GM04504 (cell line): ENCODE measurements at regions not wholly inside any gene's neighbourhood (a gene's known extent, or its start where the extent isn't known, plus 50 kb on each side); places are given as distances from the start of the nearest gene placed in this dataset.
A peak's percentile ranks its signal among the peaks of the same experiment; 100 is the strongest.
"Not testable (repeated sequence)": the region's sequence is repeated elsewhere in the genome, so short reads cannot be mapped to it uniquely, and the experiment has no call there.

Experiments
- DNase-seq: peaks from one replicate; pipeline ENCODE4 v3.0.0-alpha.2; 2012; ENCODE audit warnings: low read depth

GRCh38 chr7:29649876-29650275 is 86.2 kb downstream of the PRR15 start:
- no peak for DNase-seq

GRCh38 chr7:29651477-29651876 is 87.8 kb downstream of the PRR15 start:
- DNase-seq: no peak

- DNase-seq: no peak
Observed at GRCh38 chr7:29652556-29652955, 88.9 kb downstream of the PRR15 start.

GRCh38 chr7:29654340-29654739 is 90.7 kb downstream of the PRR15 start:
- not testable (repeated sequence) for DNase-seq

GRCh38 chr7:29657288-29657687 is 93.7 kb downstream of the PRR15 start:
- no peak for DNase-seq

GRCh38 chr7:29657856-29658255 is 94.2 kb downstream of the PRR15 start:
- no peak for DNase-seq

GRCh38 chr7:29659213-29659612 is 95.6 kb downstream of the PRR15 start:
- DNase-seq: not testable (repeated sequence)

- DNase-seq: not testable (repeated sequence)
Observed at GRCh38 chr7:29662899-29663298, 99.3 kb downstream of the PRR15 start.

- not testable (repeated sequence) for DNase-seq
Observed at GRCh38 chr7:29664999-29665398, 101.4 kb downstream of the PRR15 start.

- DNase-seq: not testable (repeated sequence)
Observed at GRCh38 chr7:29667096-29667669, 103.5 kb downstream of the PRR15 start.

GRCh38 chr7:29671286-29671685 is 107.7 kb downstream of the PRR15 start:
- not testable (repeated sequence) for DNase-seq

GRCh38 chr7:29673635-29674034 is 110.0 kb downstream of the PRR15 start:
- DNase-seq: not testable (repeated sequence)

- not testable (repeated sequence) for DNase-seq
Observed at GRCh38 chr7:29674626-29675025, 111.0 kb downstream of the PRR15 start.

GRCh38 chr7:29677254-29677653 is 113.6 kb downstream of the PRR15 start:
- not testable (repeated sequence) for DNase-seq

- DNase-seq: not testable (repeated sequence)
Observed at GRCh38 chr7:29679963-29680362, 116.3 kb downstream of the PRR15 start.

- not testable (repeated sequence) for DNase-seq
Observed at GRCh38 chr7:29680601-29681000, 117.0 kb downstream of the PRR15 start.

GRCh38 chr7:29684151-29684786 is 120.6 kb downstream of the PRR15 start:
- DNase-seq: not testable (repeated sequence)

GRCh38 chr7:29684787-29685650 is 121.3 kb upstream of the WIPF3 start:
- peak; percentile 40 for DNase-seq

GRCh38 chr7:29685651-29686271 is 120.5 kb upstream of the WIPF3 start:
- not testable (repeated sequence) for DNase-seq

- not testable (repeated sequence) for DNase-seq
Observed at GRCh38 chr7:29690510-29690909, 115.8 kb upstream of the WIPF3 start.

GRCh38 chr7:29696402-29696801 is 109.9 kb upstream of the WIPF3 start:
- DNase-seq: not testable (repeated sequence)

GRCh38 chr7:29699723-29700122 is 106.6 kb upstream of the WIPF3 start:
- not testable (repeated sequence) for DNase-seq
